HCT116 (cell line): ENCODE measurements at regions not wholly inside any gene's neighbourhood (a gene's known extent, or its start where the extent isn't known, plus 50 kb on each side); places are given as distances from the start of the nearest gene placed in this dataset.

ENCODE experiments used
- ATAC-seq: fragments of 200-7000 bp; cut with Tn5 transposase; 2 replicates; pipeline ENCODE4 v1.9.1; 2020; ENCODE audit warnings: mild to moderate bottlenecking, moderate library complexity
- BruUV-seq: library from RNA; stranded (reverse); fragments of 400-500 nt; replicated peaks from 2 replicates; lab custom pipeline; 2021; lab: Mats Ljungman, UMichigan
- CTCF ChIA-PET: fragments of 300-600 bp; sonication (Branson Sonifier 250); formaldehyde crosslinking; loops from one replicate; lab custom pipeline; 2021; ENCODE audit warnings: antibody characterized with exemption; lab: Charles Lee
- POLR2A ChIA-PET: fragments of 300-600, 350-600 bp; sonication (Branson Sonifier 250); formaldehyde crosslinking; loops from one replicate; lab custom pipeline; 2021; ENCODE audit warnings: antibody characterized with exemption; lab: Charles Lee
- RAD21 ChIA-PET, 2 experiments: fragments of 300-600 bp; sonication (Branson Sonifier 250); formaldehyde crosslinking; loops; one replicate each; lab custom pipeline; 2023; ENCODE audit warnings: low total read pairs in 2 of 2; ENCODE audit not compliant: uncharacterized antibody in 2 of 2, unreplicated experiment in 2 of 2, low non-redundant PET in 1 of 2; lab: Charles Lee
- DNase-seq: peaks from one replicate; pipeline ENCODE4 v3.0.0-alpha.2; 2010; ENCODE audit warnings: low read depth, low spot score
- H2AFZ ChIP-seq: fragments of 200-600 bp; shearing (Covaris generic), sonication (generic); 2 replicates; pipeline ENCODE4 v1.6.1; 2017; ENCODE audit warnings: low read depth, mixed run types, mixed read lengths, antibody characterized with exemption, low read length; ENCODE audit not compliant: poor library complexity, severe bottlenecking
- H3K27ac ChIP-seq: 2 replicates; pipeline ENCODE4 v1.5.1; 2012; ENCODE audit warnings: low read depth, low read length
- H3K27me3 ChIP-seq: fragments of 200-600 bp; sonication (generic); 2 replicates; pipeline ENCODE4 v1.6.1; 2016; ENCODE audit warnings: mixed run types, low read length, mixed read lengths; ENCODE audit not compliant: insufficient read depth
- H3K36me3 ChIP-seq, 2 experiments: fragments of 200-500 bp in 1 of 2; fragments of 200-600 bp in 1 of 2; sonication (Bioruptor generic) in 1 of 2; sonication (generic) in 1 of 2; 2 replicates each; pipeline versions ENCODE4 v1.5.1 to v1.6.1; 2014 to 2016; ENCODE audit warnings: low read length in 2 of 2, inconsistent platforms in 1 of 2, mixed read lengths in 1 of 2, mixed run types in 1 of 2; ENCODE audit not compliant: insufficient read depth in 2 of 2, control insufficient read depth in 1 of 2
- H3K4me1 ChIP-seq, 2 experiments: fragments of 200-600 bp in 1 of 2; sonication (generic) in 1 of 2; 2 replicates each; pipeline versions ENCODE4 v1.5.1 to v1.6.1; 2012 to 2017; ENCODE audit warnings: low read length in 2 of 2, inconsistent platforms in 1 of 2, mild to moderate bottlenecking in 1 of 2, mixed read lengths in 1 of 2, mixed run types in 1 of 2, moderate library complexity in 1 of 2; ENCODE audit not compliant: insufficient read depth in 2 of 2, control insufficient read depth in 1 of 2
- H3K4me2 ChIP-seq: fragments of 200-600 bp; sonication (generic); 2 replicates; pipeline ENCODE4 v1.6.1; 2017; ENCODE audit warnings: mixed run types, low read length, mixed read lengths
- H3K4me3 ChIP-seq, 2 experiments: fragments of 200-600 bp in 1 of 2; sonication (generic) in 1 of 2; replicated peaks in 1 of 2; 2 replicates each; pipeline ENCODE4 v1.5.1; 2011 to 2016; ENCODE audit warnings: low read length in 2 of 2, control low read depth in 1 of 2, low read depth in 1 of 2, mild to moderate bottlenecking in 1 of 2, mixed read lengths in 1 of 2, mixed run types in 1 of 2
- H3K79me2 ChIP-seq: fragments of 200-600 bp; sonication (generic); 2 replicates; pipeline ENCODE4 v1.6.1; 2017; ENCODE audit warnings: mild to moderate bottlenecking, mixed run types, low read length, moderate library complexity, mixed read lengths; ENCODE audit not compliant: insufficient read depth
- H3K9ac ChIP-seq: fragments of 200-600 bp; sonication (generic); 2 replicates; pipeline ENCODE4 v1.6.1; 2016; ENCODE audit warnings: low read length, mixed read lengths
- H3K9me2 ChIP-seq: fragments of 200-600 bp; sonication (generic), shearing (Covaris generic); 2 replicates; pipeline ENCODE4 v1.6.1; 2017; ENCODE audit warnings: mixed run types, mild to moderate bottlenecking, moderate library complexity; ENCODE audit not compliant: insufficient read depth
- H3K9me3 ChIP-seq, 2 experiments: fragments of 200-500 bp in 1 of 2; fragments of 200-600 bp in 1 of 2; sonication (Bioruptor generic) in 1 of 2; sonication (generic) in 1 of 2; 2 replicates each; pipeline ENCODE4 v1.6.1; 2014 to 2017; ENCODE audit warnings: low read length in 2 of 2, mixed read lengths in 2 of 2, inconsistent platforms in 1 of 2, low read depth in 1 of 2, mild to moderate bottlenecking in 1 of 2, mixed run types in 1 of 2, moderate library complexity in 1 of 2; ENCODE audit not compliant: control insufficient read depth in 1 of 2, insufficient read depth in 1 of 2
- H4K20me1 ChIP-seq: fragments of 200-600 bp; sonication (generic), shearing (Covaris generic); 2 replicates; pipeline ENCODE4 v1.6.1; 2017; ENCODE audit warnings: mixed run types, mild to moderate bottlenecking, moderate library complexity; ENCODE audit not compliant: insufficient read depth
- ATF3 ChIP-seq: IDR thresholded peaks from 2 replicates; pipeline ENCODE4 v1.6.1; 2012
- CBX3 ChIP-seq: IDR thresholded peaks from 2 replicates; pipeline ENCODE4 v1.6.1; 2012; ENCODE audit warnings: low read depth
- CEBPB ChIP-seq: IDR thresholded peaks from 2 replicates; pipeline ENCODE4 v1.6.1; 2012; ENCODE audit warnings: low read depth
- ELF1 ChIP-seq: IDR thresholded peaks from 2 replicates; pipeline ENCODE4 v1.6.1; 2012; ENCODE audit warnings: low read depth, borderline replicate concordance
- EZH2 ChIP-seq: fragments of 200-600 bp; sonication (generic); IDR thresholded peaks from 2 replicates; pipeline ENCODE4 v1.6.1; 2017; ENCODE audit warnings: antibody characterized with exemption, mixed run types
- EZH2phosphoT487 ChIP-seq: fragments of 200-600 bp; IDR thresholded peaks from 2 replicates; pipeline ENCODE4 v1.6.1; 2018; ENCODE audit warnings: antibody characterized with exemption, borderline replicate concordance
- JUND ChIP-seq: IDR thresholded peaks from 2 replicates; pipeline ENCODE4 v1.6.1; 2012
- MAX ChIP-seq: IDR thresholded peaks from 2 replicates; pipeline ENCODE4 v1.6.1; 2012
- POLR2A ChIP-seq: IDR thresholded peaks from 2 replicates; pipeline ENCODE4 v1.7.0; 2011; ENCODE audit warnings: borderline replicate concordance; ENCODE audit not compliant: insufficient read depth, insufficient read length; ENCODE audit errors: extremely low read depth
- REST ChIP-seq: IDR thresholded peaks from 2 replicates; pipeline ENCODE4 v1.6.1; 2012; ENCODE audit warnings: low read depth
- SP1 ChIP-seq: IDR thresholded peaks from 2 replicates; pipeline ENCODE4 v1.6.1; 2012; ENCODE audit warnings: low read depth
- ZFX ChIP-seq: fragments of 450-650 bp; IDR thresholded peaks from 2 replicates; pipeline ENCODE4 v1.6.1; 2017
- intact Hi-C: fragments of 100-400 bp; cut with micrococcal nuclease; formaldehyde crosslinking; loops from 2 replicates; pipeline ENCODE4 v1.10.0; 2022

- ATAC-seq: no peak
- peaks cover 0 to 4% of the 10 kb centered on the region in 2 experiments; a peak in 2 of 4 replicates for H3K9me3 ChIP-seq
- no peak overlapping the region for H3K9ac ChIP-seq
- POLR2A ChIA-PET: no interaction called here
- H3K4me3 ChIP-seq: no peak overlapping the region
- no peak for TF ChIP-seq ELF1
- TF ChIP-seq EZH2phosphoT487: no peak
- TF ChIP-seq REST: no peak
- TF ChIP-seq MAX: no peak
- no peak for TF ChIP-seq SP1
- no peak for TF ChIP-seq CBX3
- no peak for TF ChIP-seq EZH2
- no peak for TF ChIP-seq POLR2A
- TF ChIP-seq ZFX: no peak
- no peak for TF ChIP-seq CEBPB
- TF ChIP-seq ATF3: no peak
- no peak for TF ChIP-seq JUND
- H3K79me2 ChIP-seq: no peaks in the 10 kb centered on the region
- no peaks in the 10 kb centered on the region for H3K36me3 ChIP-seq
- H3K9me2 ChIP-seq: no peaks in the 10 kb centered on the region
- intact Hi-C loops: no loop called here
- no peaks in the 10 kb centered on the region for H3K27me3 ChIP-seq
- H3K4me1 ChIP-seq: no peaks in the 10 kb centered on the region
- CTCF ChIA-PET: no interaction called here
- no TSS peak for BruUV-seq
- no peak for DNase-seq
- H4K20me1 ChIP-seq: no peaks in the 10 kb centered on the region
- H3K4me2 ChIP-seq: no peak overlapping the region
- H2AFZ ChIP-seq: no peak overlapping the region
- RAD21 ChIA-PET: no interaction called here
- no peak overlapping the region for H3K27ac ChIP-seq
Observed at GRCh38 chr13:59300355-59301173, 863.2 kb downstream of the DIAPH3 start.
